PC-3 (cell line): ENCODE measurements at regions not wholly inside any gene's neighbourhood (a gene's known extent, or its start where the extent isn't known, plus 50 kb on each side); places are given as distances from the start of the nearest gene placed in this dataset.

ENCODE experiments used
- ATAC-seq: fragments of 200-7000 bp; cut with Tn5 transposase; 2 replicates; pipeline ENCODE4 v1.9.1; 2020; ENCODE audit warnings: mild to moderate bottlenecking, moderate library complexity
- BruUV-seq: library from RNA; stranded (reverse); fragments of 400-500 nt; replicated peaks from 2 replicates; lab custom pipeline; 2021; lab: Mats Ljungman, UMichigan
- CTCF ChIA-PET: fragments of 300-600 bp; sonication (Branson Sonifier 250); formaldehyde crosslinking; loops from one replicate; lab custom pipeline; 2022; ENCODE audit warnings: antibody characterized with exemption; lab: Charles Lee
- POLR2A ChIA-PET: fragments of 300-600 bp; sonication (Branson Sonifier 250); formaldehyde crosslinking; loops from one replicate; lab custom pipeline; 2022; ENCODE audit warnings: antibody characterized with exemption; ENCODE audit not compliant: unreplicated experiment; lab: Charles Lee
- DNase-seq: peaks from one replicate; pipeline ENCODE4 v3.0.0-alpha.2; 2015
- H2AFZ ChIP-seq: fragments of 300-600 bp; sonication (generic); 2 replicates; pipeline ENCODE4 v1.6.0; 2016; ENCODE audit warnings: antibody characterized with exemption, low read length
- H3F3A ChIP-seq: fragments of 300-600 bp; sonication (generic); one replicate; pipeline ENCODE4 v1.6.0; 2017; ENCODE audit warnings: antibody characterized with exemption, low read length, control low read depth, mild to moderate bottlenecking; ENCODE audit not compliant: unreplicated experiment
- H3K27ac ChIP-seq: fragments of 300-600 bp; sonication (generic); 2 replicates; pipeline ENCODE4 v1.5.1; 2016; ENCODE audit warnings: mild to moderate bottlenecking, low read length
- H3K27me3 ChIP-seq: fragments of 300-600 bp; sonication (generic); 2 replicates; pipeline ENCODE4 v1.6.1; 2016; ENCODE audit warnings: low read length, mixed read lengths
- H3K36me3 ChIP-seq: fragments of 300-600 bp; sonication (generic); 2 replicates; pipeline ENCODE4 v1.6.1; 2016; ENCODE audit warnings: low read depth, mixed run types, low read length, mixed read lengths
- H3K4me1 ChIP-seq: fragments of 300-600 bp; sonication (generic); 2 replicates; pipeline ENCODE4 v1.5.1; 2016; ENCODE audit warnings: low read length; ENCODE audit not compliant: insufficient read depth
- H3K4me2 ChIP-seq: fragments of 300-600 bp; sonication (generic); 2 replicates; pipeline ENCODE4 v1.6.0; 2016; ENCODE audit warnings: low read length
- H3K4me3 ChIP-seq: fragments of 300-600 bp; sonication (generic); 2 replicates; pipeline ENCODE4 v1.5.1; 2016; ENCODE audit warnings: mild to moderate bottlenecking, low read length, mixed read lengths
- H3K79me2 ChIP-seq: fragments of 300-600 bp; sonication (generic); 2 replicates; pipeline ENCODE4 v1.6.1; 2017; ENCODE audit warnings: low read length, mixed read lengths
- H3K9ac ChIP-seq: fragments of 300-600 bp; sonication (generic); 2 replicates; pipeline ENCODE4 v1.6.0; 2016; ENCODE audit warnings: mild to moderate bottlenecking, low read length
- H3K9me2 ChIP-seq: fragments of 300-600 bp; sonication (generic); replicated peaks from 2 replicates; pipeline ENCODE4 v1.6.1; 2016; ENCODE audit warnings: mixed run types, low read length, mixed read lengths
- H3K9me3 ChIP-seq: fragments of 300-600 bp; sonication (generic); 2 replicates; pipeline ENCODE4 v1.6.1; 2016; ENCODE audit warnings: low read length, mixed read lengths
- H4K20me1 ChIP-seq: fragments of 300-600 bp; sonication (generic); 2 replicates; pipeline ENCODE4 v1.6.1; 2016; ENCODE audit warnings: low read length, mixed read lengths
- EZH2 ChIP-seq: fragments of 300-600 bp; sonication (generic); IDR thresholded peaks from one replicate; pipeline ENCODE4 v1.6.1; 2017; ENCODE audit warnings: antibody characterized with exemption, mild to moderate bottlenecking, low read length; ENCODE audit not compliant: unreplicated experiment
- EZH2phosphoT487 ChIP-seq: fragments of 300-600 bp; sonication (generic); IDR thresholded peaks from 2 replicates; pipeline ENCODE4 v1.6.1; 2018; ENCODE audit warnings: mild to moderate bottlenecking, antibody characterized with exemption, low read length, borderline replicate concordance
- intact Hi-C: fragments of 100-400 bp; cut with micrococcal nuclease; formaldehyde crosslinking; loops from 2 replicates; pipeline ENCODE4 v1.9.0; 2023
- TF ChIP-seq, protein P1 (sequence below): fragments of 300-600 bp; sonication (generic); conservative IDR thresholded peaks from 2 replicates; pipeline ENCODE4 v1.5.1; 2017; ENCODE audit warnings: antibody characterized with exemption, low read depth, mild to moderate bottlenecking, low read length

DNA sequence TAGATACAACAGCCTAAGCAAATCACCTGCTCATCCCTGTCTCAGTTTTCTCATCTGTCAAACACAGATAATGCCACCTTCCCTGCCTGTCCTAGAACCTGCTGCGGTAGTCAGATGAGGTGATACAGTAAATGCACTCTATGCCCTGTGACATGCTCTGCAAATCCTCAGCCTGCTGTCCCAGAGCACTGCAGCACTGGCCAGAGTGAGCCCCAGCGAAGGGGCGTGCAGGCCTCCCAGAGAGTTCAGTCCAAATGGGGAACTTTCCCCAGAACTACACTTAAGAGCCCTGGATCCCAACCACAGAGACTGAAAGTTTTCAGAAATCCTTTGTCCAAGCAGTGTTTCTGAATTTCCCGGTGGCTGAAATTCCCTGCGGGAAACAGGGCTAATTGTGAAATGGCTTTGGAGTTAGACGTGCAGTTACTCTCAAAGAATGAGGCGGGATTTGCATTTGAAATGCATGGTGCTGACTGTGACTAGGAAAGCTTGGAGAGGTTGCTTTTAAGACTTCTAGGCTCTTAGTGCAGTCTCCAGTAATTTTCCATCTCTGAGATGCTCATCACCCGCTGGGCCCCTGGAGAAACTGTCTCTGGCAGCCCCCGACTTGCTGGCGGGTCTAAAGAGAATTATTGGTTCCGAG is 206.5 kb upstream of the AJAP1 start:
- Histone ChIP-seq H3K27me3 (peaks cover 71% of the 10 kb centered on the region), H2AFZ (no peak overlapping the region), H3F3A (no peaks in the 10 kb centered on the region), H3K9ac (no peak overlapping the region), H3K36me3 (no peaks in the 10 kb centered on the region), H3K27ac (no peak overlapping the region), H3K4me1 (no peaks in the 10 kb centered on the region), H3K9me2 (no peaks in the 10 kb centered on the region), H3K9me3 (no peaks in the 10 kb centered on the region), H3K4me3 (no peak overlapping the region), H4K20me1 (no peaks in the 10 kb centered on the region), H3K79me2 (no peaks in the 10 kb centered on the region), H3K4me2 (no peak overlapping the region)
- no peak for TF ChIP-seq EZH2
- TF ChIP-seq, protein P1, sequence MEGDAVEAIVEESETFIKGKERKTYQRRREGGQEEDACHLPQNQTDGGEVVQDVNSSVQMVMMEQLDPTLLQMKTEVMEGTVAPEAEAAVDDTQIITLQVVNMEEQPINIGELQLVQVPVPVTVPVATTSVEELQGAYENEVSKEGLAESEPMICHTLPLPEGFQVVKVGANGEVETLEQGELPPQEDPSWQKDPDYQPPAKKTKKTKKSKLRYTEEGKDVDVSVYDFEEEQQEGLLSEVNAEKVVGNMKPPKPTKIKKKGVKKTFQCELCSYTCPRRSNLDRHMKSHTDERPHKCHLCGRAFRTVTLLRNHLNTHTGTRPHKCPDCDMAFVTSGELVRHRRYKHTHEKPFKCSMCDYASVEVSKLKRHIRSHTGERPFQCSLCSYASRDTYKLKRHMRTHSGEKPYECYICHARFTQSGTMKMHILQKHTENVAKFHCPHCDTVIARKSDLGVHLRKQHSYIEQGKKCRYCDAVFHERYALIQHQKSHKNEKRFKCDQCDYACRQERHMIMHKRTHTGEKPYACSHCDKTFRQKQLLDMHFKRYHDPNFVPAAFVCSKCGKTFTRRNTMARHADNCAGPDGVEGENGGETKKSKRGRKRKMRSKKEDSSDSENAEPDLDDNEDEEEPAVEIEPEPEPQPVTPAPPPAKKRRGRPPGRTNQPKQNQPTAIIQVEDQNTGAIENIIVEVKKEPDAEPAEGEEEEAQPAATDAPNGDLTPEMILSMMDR: no peak
- TF ChIP-seq EZH2phosphoT487: no peak
- no TSS peak for BruUV-seq
- POLR2A ChIA-PET: no interaction called here
- ATAC-seq (no peak), DNase-seq (no peak)
- CTCF ChIA-PET: no interaction called here
- intact Hi-C loops: no loop called here

- Histone ChIP-seq H3K4me3 (no peak overlapping the region), H3K27ac (no peak overlapping the region), H3K36me3 (no peaks in the 10 kb centered on the region), H3K4me1 (no peaks in the 10 kb centered on the region), H3F3A (no peaks in the 10 kb centered on the region), H3K9me2 (no peaks in the 10 kb centered on the region), H3K9ac (no peak overlapping the region), H3K79me2 (no peaks in the 10 kb centered on the region), H4K20me1 (no peaks in the 10 kb centered on the region), H3K27me3 (peaks cover 51% of the 10 kb centered on the region), H3K4me2 (no peak overlapping the region), H3K9me3 (no peaks in the 10 kb centered on the region), H2AFZ (no peak overlapping the region)
- no peak for DNase-seq
- ATAC-seq: no peak
- CTCF ChIA-PET: no interaction called here
- POLR2A ChIA-PET: no interaction called here
- intact Hi-C loops: no loop called here
- no TSS peak for BruUV-seq
- TF ChIP-seq EZH2 (no peak), EZH2phosphoT487 (no peak)
Observed at GRCh38 chr1:4449972-4450371, 204.4 kb upstream of the AJAP1 start.

DNA sequence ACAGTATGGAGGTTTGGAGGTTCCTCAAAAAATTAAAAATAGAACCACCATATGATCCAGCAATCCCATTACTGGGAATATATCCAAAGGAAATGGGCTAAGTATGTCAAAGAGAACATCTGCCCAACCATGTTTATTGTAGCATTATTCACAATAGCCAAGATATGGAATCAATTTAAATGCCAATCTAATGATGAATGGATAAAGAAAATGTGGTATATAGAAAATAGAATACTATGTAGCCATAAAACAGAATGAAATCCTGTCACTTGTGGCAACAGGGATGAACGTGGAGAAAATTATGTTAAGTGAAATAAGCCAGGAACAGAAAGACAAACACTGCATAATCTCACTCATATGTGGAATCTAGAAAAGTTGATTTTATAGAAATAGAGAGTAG is 201.7 kb upstream of the AJAP1 start:
- BruUV-seq: no TSS peak
- H3K4me3 ChIP-seq: no peak overlapping the region
- intact Hi-C loops: no loop called here
- TF ChIP-seq, protein P1: no peak
- no peak for TF ChIP-seq EZH2phosphoT487
- no peak for TF ChIP-seq EZH2
- H3K9ac ChIP-seq: no peak overlapping the region
- no peak overlapping the region for H3K27ac ChIP-seq
- no peaks in the 10 kb centered on the region for H3K79me2 ChIP-seq
- H3K36me3 ChIP-seq: no peaks in the 10 kb centered on the region
- H2AFZ ChIP-seq: no peak overlapping the region
- POLR2A ChIA-PET: no interaction called here
- H4K20me1 ChIP-seq: no peaks in the 10 kb centered on the region
- H3K4me1 ChIP-seq: no peaks in the 10 kb centered on the region
- no peak for DNase-seq
- H3K4me2 ChIP-seq: no peak overlapping the region
- CTCF ChIA-PET: no interaction called here
- H3K9me3 ChIP-seq: 0 out of 2 replicates have a peak, but pooled peaks cover 8% of the 10 kb centered on the region
- no peaks in the 10 kb centered on the region for H3K9me2 ChIP-seq
- no peak for ATAC-seq
- peaks cover 24% of the 10 kb centered on the region for H3K27me3 ChIP-seq
- no peaks in the 10 kb centered on the region for H3F3A ChIP-seq
